ENCODE measurements at regions not wholly inside any gene's neighbourhood (a gene's known extent, or its start where the extent isn't known, plus 50 kb on each side); places are given as distances from the start of the nearest gene placed in this dataset.

DNA sequence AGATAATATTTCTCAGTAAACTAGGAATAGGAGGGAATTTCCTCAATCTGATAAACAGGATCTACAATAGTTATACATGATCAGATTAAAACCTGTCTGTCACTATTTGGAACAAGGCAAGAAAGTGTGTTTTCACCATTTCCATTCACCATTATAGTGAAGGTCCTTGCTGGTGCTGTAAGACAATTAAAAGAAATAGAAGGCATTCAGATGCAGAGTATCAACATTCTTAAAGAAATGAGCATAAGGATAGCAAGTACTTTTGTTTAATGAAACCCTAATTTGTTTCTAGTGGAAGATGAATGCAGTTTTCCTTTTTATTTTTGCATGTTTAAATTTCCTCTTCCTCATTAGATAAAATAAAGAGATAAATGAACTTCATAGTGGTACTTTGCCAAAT is 693.7 kb downstream of the PLCL1 start:
- no peaks in the 10 kb centered on the region for H3K4me1 Mint-ChIP-seq (ENCODE audit: low read depth)
- DNase-seq (no peak), ATAC-seq (no peak)
- H3K36me3 Mint-ChIP-seq (ENCODE audit: low read depth): no peaks in the 10 kb centered on the region
- TF ChIP-seq, protein P1, sequence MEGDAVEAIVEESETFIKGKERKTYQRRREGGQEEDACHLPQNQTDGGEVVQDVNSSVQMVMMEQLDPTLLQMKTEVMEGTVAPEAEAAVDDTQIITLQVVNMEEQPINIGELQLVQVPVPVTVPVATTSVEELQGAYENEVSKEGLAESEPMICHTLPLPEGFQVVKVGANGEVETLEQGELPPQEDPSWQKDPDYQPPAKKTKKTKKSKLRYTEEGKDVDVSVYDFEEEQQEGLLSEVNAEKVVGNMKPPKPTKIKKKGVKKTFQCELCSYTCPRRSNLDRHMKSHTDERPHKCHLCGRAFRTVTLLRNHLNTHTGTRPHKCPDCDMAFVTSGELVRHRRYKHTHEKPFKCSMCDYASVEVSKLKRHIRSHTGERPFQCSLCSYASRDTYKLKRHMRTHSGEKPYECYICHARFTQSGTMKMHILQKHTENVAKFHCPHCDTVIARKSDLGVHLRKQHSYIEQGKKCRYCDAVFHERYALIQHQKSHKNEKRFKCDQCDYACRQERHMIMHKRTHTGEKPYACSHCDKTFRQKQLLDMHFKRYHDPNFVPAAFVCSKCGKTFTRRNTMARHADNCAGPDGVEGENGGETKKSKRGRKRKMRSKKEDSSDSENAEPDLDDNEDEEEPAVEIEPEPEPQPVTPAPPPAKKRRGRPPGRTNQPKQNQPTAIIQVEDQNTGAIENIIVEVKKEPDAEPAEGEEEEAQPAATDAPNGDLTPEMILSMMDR (IDR thresholded peaks at IDR 0.05): no peak
- intact Hi-C loops (cut with micrococcal nuclease): no loop called here
- H3K27me3 Mint-ChIP-seq: peaks cover 1% of the 10 kb centered on the region
- ChIA-PET CTCF (no interaction called here), POLR2A (no interaction called here)
- no peak overlapping the region for H3K4me3 Mint-ChIP-seq
- no peak overlapping the region for H3K27ac Mint-ChIP-seq
- H3K9me3 Mint-ChIP-seq: no peaks in the 10 kb centered on the region

DNA sequence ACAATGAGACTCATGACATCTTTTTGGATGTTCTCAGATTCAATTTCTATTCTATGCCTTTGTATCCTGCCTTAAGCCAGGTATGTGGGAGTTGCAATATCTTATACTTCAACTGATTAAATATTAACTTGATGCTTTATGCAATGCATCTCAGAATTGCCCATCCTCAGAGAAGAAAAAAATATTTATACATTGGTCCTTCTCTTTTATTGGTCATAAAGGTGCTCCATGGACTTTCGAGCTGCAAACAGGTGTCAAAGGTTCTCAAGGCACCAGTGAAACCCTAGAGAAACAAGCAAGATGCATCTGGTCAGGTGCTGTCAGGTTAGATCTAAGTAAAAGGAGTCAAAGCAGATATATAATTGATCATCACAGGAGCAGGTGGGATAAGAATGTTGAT is 690.5 kb downstream of the PLCL1 start:
- DNase-seq (no peak), ATAC-seq (no peak)
- no peaks in the 10 kb centered on the region for H3K4me1 Mint-ChIP-seq (ENCODE audit: low read depth)
- intact Hi-C loops (cut with micrococcal nuclease): no loop called here
- no peaks in the 10 kb centered on the region for H3K27me3 Mint-ChIP-seq
- H3K27ac Mint-ChIP-seq: no peak overlapping the region
- TF ChIP-seq, protein P1 (IDR thresholded peaks at IDR 0.05): no peak
- CTCF ChIA-PET: no interaction called here
- H3K9me3 Mint-ChIP-seq: no peaks in the 10 kb centered on the region
- no peak overlapping the region for H3K4me3 Mint-ChIP-seq
- POLR2A ChIA-PET: no interaction called here
- no peaks in the 10 kb centered on the region for H3K36me3 Mint-ChIP-seq (ENCODE audit: low read depth)

DNA sequence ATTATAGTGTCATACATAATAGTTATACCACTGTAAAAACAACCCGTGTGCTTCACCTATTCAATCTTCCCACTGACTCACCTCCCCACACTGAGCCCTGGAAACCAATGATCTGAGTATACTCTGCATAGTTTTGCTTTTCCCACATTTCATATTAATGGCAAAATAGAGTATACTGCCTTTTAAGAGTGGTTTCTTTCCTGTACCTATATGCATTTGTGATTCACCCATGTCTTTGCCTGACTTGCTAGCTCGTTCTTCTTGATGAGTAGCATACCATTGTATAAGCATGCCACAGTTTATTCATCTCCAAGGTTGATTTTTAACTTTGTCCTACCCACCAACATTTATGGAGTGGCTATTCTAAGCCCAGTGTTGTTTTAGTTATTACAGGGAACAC is 686.4 kb downstream of the PLCL1 start:
- Mint-ChIP-seq H3K4me3 (no peak overlapping the region), H3K27me3 (peaks cover 2% of the 10 kb centered on the region), H3K9me3 (no peaks in the 10 kb centered on the region), H3K36me3 (ENCODE audit: low read depth) (no peaks in the 10 kb centered on the region), H3K4me1 (ENCODE audit: low read depth) (no peaks in the 10 kb centered on the region), H3K27ac (no peak overlapping the region)
- DNase-seq (no peak), ATAC-seq (no peak)
- TF ChIP-seq, protein P1 (IDR thresholded peaks at IDR 0.05): no peak
- ChIA-PET CTCF (no interaction called here), POLR2A (no interaction called here)
- intact Hi-C loops (cut with micrococcal nuclease): no loop called here

GRCh38 chr2:198488964-198489363 is 684.6 kb downstream of the PLCL1 start:
- intact Hi-C loops (cut with micrococcal nuclease): no loop called here

DNA sequence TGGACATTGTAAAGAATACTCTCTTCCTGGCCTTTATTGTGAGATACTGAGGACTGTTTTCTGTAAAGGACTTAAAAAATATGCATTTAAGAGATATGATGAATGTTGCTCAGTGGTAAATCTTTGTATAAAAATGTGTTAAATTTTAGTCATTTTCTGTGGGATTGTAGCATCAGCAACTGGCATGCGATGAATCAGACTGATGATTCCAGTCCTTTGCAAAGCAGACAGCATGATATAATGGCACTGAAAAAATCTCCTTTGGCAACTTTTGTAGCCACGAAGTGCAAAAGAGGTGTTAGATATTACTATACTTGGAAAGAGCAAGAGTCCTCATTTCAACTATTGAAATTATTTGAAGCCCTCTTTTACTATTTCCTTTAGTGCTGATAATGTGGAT is 678.7 kb downstream of the PLCL1 start:
- Mint-ChIP-seq H3K9me3 (no peaks in the 10 kb centered on the region), H3K4me1 (ENCODE audit: low read depth) (no peaks in the 10 kb centered on the region), H3K27me3 (peaks cover 2% of the 10 kb centered on the region), H3K27ac (no peak overlapping the region), H3K36me3 (ENCODE audit: low read depth) (no peaks in the 10 kb centered on the region), H3K4me3 (no peak overlapping the region)
- ChIA-PET CTCF (no interaction called here), POLR2A (no interaction called here)
- TF ChIP-seq, protein P1 (IDR thresholded peaks at IDR 0.05): no peak
- DNase-seq (no peak), ATAC-seq (no peak)
- intact Hi-C loops (cut with micrococcal nuclease): no loop called here

More at GRCh38 chr2:198488964-198489363, 684.6 kb downstream of the PLCL1 start:
- no peak overlapping the region for H3K4me3 Mint-ChIP-seq
- ChIA-PET CTCF (no interaction called here), POLR2A (no interaction called here)
- no peak for DNase-seq
- H3K27ac Mint-ChIP-seq: no peak overlapping the region
- H3K36me3 Mint-ChIP-seq (ENCODE audit: low read depth): no peaks in the 10 kb centered on the region
- no peak for ATAC-seq
- TF ChIP-seq, protein P1 (IDR thresholded peaks at IDR 0.05): no peak
- H3K27me3 Mint-ChIP-seq: peaks cover 2% of the 10 kb centered on the region
- H3K9me3 Mint-ChIP-seq: no peaks in the 10 kb centered on the region
- no peaks in the 10 kb centered on the region for H3K4me1 Mint-ChIP-seq (ENCODE audit: low read depth)

Measured in activated CD8-positive, alpha-beta T cell treated with anti-CD3 and anti-CD28 coated beads for 36 hours (primary cell).